GM13977 (cell line): ENCODE measurements at regions not wholly inside any gene's neighbourhood (a gene's known extent, or its start where the extent isn't known, plus 50 kb on each side); places are given as distances from the start of the nearest gene placed in this dataset.

Experiments used
- DNase-seq: peaks from one replicate; pipeline ENCODE4 v3.0.0; 2012; ENCODE audit warnings: low spot score
- in situ Hi-C: fragments of 300-500 bp; cut with MboI; formaldehyde crosslinking; loops from one replicate; pipeline ENCODE4 v1.12.0; 2022; ENCODE audit warnings: low sequenced_read_pairs, low pct_unique_long_range_greater_than_20kb, mixed read lengths, inconsistent platforms; ENCODE audit not compliant: unreplicated experiment
- TF ChIP-seq, protein P1 (sequence below): IDR thresholded peaks from 2 replicates; pipeline ENCODE4 v1.5.1; 2012; ENCODE audit warnings: mild to moderate bottlenecking, control low read depth; ENCODE audit not compliant: insufficient read depth; ENCODE audit errors: extremely low read depth, missing control alignments

DNA sequence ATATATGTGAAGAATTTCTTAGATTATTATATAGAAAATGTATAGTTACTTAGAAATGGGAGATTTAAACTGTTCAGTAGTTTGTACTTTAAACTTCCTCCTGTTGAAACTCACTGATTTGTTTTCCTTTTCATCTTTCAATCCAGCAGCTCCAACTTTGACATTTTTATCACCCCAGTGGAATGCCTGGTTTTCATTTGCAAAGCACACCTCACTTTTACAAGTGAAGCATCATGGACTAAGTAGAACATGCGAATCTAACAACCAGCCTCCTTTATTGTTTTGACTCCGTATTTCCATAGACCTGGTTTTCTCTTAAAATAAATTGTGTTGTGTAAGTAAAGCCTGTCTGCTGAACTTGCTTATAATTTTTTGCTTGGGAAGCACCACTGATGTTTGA lies 97.8 kb upstream of the ROBO2 start:
- in situ Hi-C loops = no loop called here
- no peak for DNase-seq
- TF ChIP-seq, protein P1, sequence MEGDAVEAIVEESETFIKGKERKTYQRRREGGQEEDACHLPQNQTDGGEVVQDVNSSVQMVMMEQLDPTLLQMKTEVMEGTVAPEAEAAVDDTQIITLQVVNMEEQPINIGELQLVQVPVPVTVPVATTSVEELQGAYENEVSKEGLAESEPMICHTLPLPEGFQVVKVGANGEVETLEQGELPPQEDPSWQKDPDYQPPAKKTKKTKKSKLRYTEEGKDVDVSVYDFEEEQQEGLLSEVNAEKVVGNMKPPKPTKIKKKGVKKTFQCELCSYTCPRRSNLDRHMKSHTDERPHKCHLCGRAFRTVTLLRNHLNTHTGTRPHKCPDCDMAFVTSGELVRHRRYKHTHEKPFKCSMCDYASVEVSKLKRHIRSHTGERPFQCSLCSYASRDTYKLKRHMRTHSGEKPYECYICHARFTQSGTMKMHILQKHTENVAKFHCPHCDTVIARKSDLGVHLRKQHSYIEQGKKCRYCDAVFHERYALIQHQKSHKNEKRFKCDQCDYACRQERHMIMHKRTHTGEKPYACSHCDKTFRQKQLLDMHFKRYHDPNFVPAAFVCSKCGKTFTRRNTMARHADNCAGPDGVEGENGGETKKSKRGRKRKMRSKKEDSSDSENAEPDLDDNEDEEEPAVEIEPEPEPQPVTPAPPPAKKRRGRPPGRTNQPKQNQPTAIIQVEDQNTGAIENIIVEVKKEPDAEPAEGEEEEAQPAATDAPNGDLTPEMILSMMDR = no peak

DNA sequence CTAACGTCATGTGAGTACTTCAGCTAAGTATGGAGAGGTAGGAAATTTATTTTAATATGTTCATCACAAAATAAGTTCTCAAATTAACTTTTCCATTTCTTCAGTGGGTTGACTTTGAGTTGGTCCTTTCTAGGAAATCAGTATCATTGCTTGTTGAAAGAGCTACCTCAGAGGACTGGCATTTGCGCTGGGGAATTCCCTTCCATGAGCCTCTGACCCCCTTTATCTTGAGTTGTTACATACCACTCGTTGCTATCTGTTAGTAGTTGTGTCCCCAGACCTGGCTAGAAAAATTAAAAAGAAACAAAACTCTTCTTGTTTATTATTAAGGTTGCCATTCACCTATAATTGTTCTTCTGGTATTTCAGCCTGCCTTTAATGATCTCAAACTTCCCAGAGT lies 96.8 kb upstream of the ROBO2 start:
- in situ Hi-C loops = no loop called here
- no peak for DNase-seq
- TF ChIP-seq, protein P1 = no peak

DNA sequence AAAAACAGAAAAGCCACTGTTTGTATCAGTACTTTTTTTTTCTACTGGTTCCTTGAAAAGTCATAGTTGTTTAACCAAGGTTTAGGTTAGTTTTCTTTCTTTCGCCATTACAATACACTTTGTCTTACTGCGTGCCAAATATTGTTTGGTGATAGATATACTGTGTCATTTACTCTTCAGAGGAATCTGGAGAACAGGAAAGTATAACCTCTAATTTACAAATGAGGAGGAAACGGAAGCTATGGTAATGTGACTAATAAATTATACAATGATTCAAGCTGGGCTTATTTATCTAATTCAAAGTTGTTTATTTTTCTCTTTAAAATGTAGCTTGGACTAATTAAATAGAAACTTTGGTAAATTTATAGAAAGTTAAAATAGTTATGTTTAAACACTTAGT lies 96.2 kb upstream of the ROBO2 start:
- in situ Hi-C loops = no loop called here
- no peak for DNase-seq

DNA sequence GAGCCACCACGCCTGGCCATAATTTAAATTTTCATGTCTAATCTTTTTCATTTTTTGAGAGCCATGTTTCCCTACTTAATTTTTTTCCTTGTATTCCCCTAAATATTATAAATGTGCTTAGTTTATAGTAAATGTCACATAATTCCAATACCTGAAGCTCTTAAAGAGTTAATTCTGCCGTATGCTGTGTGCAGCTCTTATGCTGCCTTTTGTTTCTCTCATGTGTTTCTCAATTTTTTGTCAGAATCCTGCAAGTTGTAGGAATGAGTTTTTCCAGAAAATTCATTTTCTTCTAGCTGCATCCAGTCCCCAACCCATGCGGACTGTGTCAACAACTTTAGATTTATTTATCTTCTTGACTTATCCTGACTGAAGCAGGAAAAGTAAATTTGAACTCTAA lies 90.9 kb upstream of the ROBO2 start:
- in situ Hi-C loops = no loop called here
- no peak for DNase-seq
- TF ChIP-seq, protein P1 = no peak

More for the DNA sequence above, 96.2 kb upstream of the ROBO2 start:
- TF ChIP-seq, protein P1 = no peak

DNA sequence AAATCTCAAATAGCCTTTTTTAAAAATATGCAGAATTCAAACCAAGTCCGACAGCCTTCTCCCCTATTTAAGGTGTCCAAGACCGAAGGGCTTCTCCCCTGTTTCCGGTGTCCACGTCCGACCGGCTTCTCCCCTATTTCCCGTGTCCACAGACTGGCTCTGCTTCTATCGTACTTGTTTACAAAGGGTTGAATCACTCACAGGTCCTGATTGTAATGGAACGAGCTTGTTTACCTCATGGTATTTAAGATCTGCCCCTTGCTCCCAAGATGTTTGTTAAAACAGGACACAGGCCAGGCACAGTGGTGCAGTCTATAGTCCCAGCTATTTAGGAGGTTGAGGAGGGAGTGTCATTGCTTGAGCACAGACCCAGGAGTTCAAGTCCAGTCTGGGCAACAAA lies 90.4 kb upstream of the ROBO2 start:
- in situ Hi-C loops = no loop called here

DNA sequence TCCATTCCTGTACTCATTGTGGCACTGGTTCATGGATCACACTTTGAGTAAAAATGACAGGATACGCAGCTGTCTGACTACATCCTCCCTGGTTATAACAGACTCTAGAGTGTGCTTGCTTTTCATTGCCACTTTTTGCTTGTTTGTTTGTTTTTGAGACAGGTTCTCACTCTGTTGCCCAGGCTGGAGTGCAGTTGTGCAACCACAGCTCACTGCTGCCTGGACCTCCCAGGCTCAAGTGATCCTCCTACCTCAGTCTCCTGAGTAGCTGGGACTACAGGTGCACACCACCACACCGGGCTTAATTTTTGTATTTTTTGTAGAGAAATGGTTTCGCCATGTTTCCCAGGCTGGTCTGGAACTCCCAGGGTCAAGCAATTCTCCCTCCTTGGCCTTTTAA lies 89.3 kb upstream of the ROBO2 start:
- DNase-seq = no peak
- TF ChIP-seq, protein P1 = no peak
- in situ Hi-C loops = no loop called here

More for the DNA sequence above, 90.4 kb upstream of the ROBO2 start:
- DNase-seq = no peak
- TF ChIP-seq, protein P1 = no peak

DNA sequence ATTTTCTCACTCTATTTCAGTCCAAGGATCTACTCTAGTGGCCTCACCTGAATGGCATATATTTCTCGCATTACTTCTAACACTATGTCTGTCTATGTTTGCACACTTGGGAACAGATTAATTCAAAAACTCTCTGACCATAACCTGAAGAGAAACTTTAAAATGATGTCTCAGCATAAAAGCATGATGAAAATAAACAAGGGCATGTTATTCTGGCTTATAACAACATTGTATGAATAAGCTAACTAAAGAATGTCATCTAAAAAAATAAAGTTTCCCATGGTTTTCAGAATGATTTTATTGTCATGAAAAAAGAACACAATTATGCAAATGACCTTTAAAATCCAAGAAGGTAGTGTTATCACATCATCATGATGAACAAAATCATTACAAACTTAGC lies 85.5 kb upstream of the ROBO2 start:
- in situ Hi-C loops = no loop called here
- DNase-seq = no peak
- TF ChIP-seq, protein P1 = no peak
